ENCODE measurements at regions not wholly inside any gene's neighbourhood (a gene's known extent, or its start where the extent isn't known, plus 50 kb on each side); places are given as distances from the start of the nearest gene placed in this dataset.
"Not testable (repeated sequence)": the region's sequence is repeated elsewhere in the genome, so short reads cannot be mapped to it uniquely, and the experiment has no call there.

- H3K9me3 ChIP-seq = no peaks in the 10 kb centered on the region
- TF ChIP-seq, protein P1, sequence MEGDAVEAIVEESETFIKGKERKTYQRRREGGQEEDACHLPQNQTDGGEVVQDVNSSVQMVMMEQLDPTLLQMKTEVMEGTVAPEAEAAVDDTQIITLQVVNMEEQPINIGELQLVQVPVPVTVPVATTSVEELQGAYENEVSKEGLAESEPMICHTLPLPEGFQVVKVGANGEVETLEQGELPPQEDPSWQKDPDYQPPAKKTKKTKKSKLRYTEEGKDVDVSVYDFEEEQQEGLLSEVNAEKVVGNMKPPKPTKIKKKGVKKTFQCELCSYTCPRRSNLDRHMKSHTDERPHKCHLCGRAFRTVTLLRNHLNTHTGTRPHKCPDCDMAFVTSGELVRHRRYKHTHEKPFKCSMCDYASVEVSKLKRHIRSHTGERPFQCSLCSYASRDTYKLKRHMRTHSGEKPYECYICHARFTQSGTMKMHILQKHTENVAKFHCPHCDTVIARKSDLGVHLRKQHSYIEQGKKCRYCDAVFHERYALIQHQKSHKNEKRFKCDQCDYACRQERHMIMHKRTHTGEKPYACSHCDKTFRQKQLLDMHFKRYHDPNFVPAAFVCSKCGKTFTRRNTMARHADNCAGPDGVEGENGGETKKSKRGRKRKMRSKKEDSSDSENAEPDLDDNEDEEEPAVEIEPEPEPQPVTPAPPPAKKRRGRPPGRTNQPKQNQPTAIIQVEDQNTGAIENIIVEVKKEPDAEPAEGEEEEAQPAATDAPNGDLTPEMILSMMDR (IDR thresholded peaks at IDR 0.05) = no peak
- DNase-seq (no peak), ATAC-seq (no peak)
- H3K4me3 ChIP-seq = no peak overlapping the region
- H3K27me3 ChIP-seq = no peaks in the 10 kb centered on the region
- H3K27ac ChIP-seq = no peak overlapping the region
- H3K4me1 ChIP-seq = no peaks in the 10 kb centered on the region
- no peaks in the 10 kb centered on the region for H3K36me3 ChIP-seq
- intact Hi-C loops (cut with DNase I) = no loop called here
Observed at GRCh38 chr7:8885480-8886000, 452.1 kb downstream of the NXPH1 start.

- DNase-seq; H3K4me1 ChIP-seq; H3K27ac ChIP-seq; intact Hi-C loops (cut with DNase I); H3K27me3 ChIP-seq; H3K4me3 ChIP-seq; H3K9me3 ChIP-seq; ATAC-seq; H3K36me3 ChIP-seq: not testable (repeated sequence)
Observed at GRCh38 chr7:8890346-8890745, 456.9 kb downstream of the NXPH1 start.

- no peak overlapping the region for H3K4me3 ChIP-seq
- no peaks in the 10 kb centered on the region for H3K4me1 ChIP-seq
- DNase-seq (no peak), ATAC-seq (no peak)
- H3K27me3 ChIP-seq = no peaks in the 10 kb centered on the region
- no peaks in the 10 kb centered on the region for H3K9me3 ChIP-seq
- no peak overlapping the region for H3K27ac ChIP-seq
- intact Hi-C loops (cut with DNase I) = no loop called here
- TF ChIP-seq, protein P1 (IDR thresholded peaks at IDR 0.05) = no peak
- H3K36me3 ChIP-seq = no peaks in the 10 kb centered on the region
Observed at GRCh38 chr7:8893775-8894174, 460.4 kb downstream of the NXPH1 start.

DNA sequence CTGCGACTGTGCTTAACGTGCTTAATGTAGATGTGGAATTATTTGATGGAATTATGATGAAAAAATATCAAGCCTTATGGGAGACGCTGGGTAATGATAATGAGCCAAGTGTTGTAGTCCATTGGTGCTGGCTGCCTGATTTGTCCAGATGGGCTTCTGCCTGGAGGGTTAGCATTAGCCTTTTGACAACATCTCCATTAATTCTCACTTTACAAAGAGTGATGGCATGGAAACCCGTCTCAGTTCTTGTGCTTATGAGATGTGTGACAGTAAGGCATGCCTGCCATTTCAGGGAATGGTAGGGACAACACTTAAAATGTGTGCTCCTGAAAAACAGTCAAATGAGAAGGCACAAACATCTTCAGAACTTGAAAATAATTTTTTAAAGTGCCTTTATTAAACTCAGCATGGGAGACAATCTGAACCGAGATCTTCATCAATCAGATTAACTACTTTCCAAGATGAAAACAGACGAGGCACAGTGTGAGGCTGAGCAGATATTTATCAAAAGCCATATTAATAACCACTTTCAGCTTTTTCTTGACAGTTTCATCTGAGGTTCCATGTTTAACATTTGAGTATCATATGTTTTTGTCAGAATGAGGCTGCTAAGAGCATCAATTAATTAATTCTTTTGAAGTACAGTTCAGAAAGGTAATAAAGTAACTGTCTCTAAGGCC lies 473.1 kb downstream of the NXPH1 start:
- DNase-seq (no peak), ATAC-seq (no peak)
- intact Hi-C loops (cut with DNase I) = no loop called here
- H3K27ac ChIP-seq = no peak overlapping the region
- TF ChIP-seq, protein P1 (IDR thresholded peaks at IDR 0.05) = no peak
- H3K36me3 ChIP-seq = no peaks in the 10 kb centered on the region
- H3K4me1 ChIP-seq = no peaks in the 10 kb centered on the region
- no peaks in the 10 kb centered on the region for H3K27me3 ChIP-seq
- H3K4me3 ChIP-seq = no peak overlapping the region
- H3K9me3 ChIP-seq = no peaks in the 10 kb centered on the region

DNA sequence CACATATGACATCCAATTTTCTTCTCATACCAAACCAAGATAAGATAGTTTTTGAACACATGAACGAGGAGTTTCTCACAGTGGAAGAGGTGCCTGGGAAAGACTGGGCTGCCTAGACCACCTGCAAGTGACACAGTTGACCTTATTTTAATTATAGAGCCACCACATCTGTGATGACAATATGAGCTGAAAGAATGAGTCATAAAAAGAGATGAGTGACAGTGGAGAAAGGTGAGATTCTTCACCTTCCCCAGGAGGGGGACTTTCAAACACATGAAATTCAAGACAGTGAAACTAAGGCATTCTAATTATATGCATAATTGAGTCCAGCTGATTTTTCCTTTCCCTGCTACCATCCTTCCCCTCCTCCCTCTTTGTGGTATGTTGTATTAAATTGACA lies 475.5 kb downstream of the NXPH1 start:
- no peaks in the 10 kb centered on the region for H3K36me3 ChIP-seq
- TF ChIP-seq, protein P1 (IDR thresholded peaks at IDR 0.05) = no peak
- intact Hi-C loops (cut with DNase I) = no loop called here
- DNase-seq (no peak), ATAC-seq (no peak)
- no peak overlapping the region for H3K4me3 ChIP-seq
- H3K27ac ChIP-seq = no peak overlapping the region
- H3K4me1 ChIP-seq = no peaks in the 10 kb centered on the region
- no peaks in the 10 kb centered on the region for H3K27me3 ChIP-seq
- no peaks in the 10 kb centered on the region for H3K9me3 ChIP-seq

DNA sequence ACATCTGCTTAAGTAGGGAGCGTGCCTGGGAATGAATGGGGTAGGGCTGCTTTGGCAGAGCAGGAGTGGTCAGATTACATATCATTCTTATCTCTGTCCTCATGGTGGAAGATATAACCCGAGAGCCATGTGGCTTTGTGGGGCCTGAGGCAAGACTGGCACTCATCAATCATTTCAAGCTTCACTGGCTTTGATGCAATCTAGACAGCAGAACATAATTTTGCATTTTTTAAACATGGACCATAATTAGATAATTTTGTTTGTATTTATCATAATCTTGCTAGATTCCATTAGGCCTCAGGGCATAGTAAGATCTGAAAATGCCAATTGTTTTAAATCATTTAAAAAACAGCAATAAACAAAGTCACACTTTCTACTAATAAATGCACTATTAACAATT lies 480.3 kb downstream of the NXPH1 start:
- Histone ChIP-seq H3K4me1 (no peaks in the 10 kb centered on the region), H3K27ac (no peak overlapping the region), H3K36me3 (no peaks in the 10 kb centered on the region), H3K27me3 (no peaks in the 10 kb centered on the region), H3K9me3 (no peaks in the 10 kb centered on the region), H3K4me3 (no peak overlapping the region)
- intact Hi-C loops (cut with DNase I) = no loop called here
- DNase-seq (no peak), ATAC-seq (no peak)
- TF ChIP-seq, protein P1 (IDR thresholded peaks at IDR 0.05) = no peak

Data from upper lobe of right lung (tissue), 1 donor.